ENCODE measurements at regions not wholly inside any gene's neighbourhood (a gene's known extent, or its start where the extent isn't known, plus 50 kb on each side); places are given as distances from the start of the nearest gene placed in this dataset.

DNA sequence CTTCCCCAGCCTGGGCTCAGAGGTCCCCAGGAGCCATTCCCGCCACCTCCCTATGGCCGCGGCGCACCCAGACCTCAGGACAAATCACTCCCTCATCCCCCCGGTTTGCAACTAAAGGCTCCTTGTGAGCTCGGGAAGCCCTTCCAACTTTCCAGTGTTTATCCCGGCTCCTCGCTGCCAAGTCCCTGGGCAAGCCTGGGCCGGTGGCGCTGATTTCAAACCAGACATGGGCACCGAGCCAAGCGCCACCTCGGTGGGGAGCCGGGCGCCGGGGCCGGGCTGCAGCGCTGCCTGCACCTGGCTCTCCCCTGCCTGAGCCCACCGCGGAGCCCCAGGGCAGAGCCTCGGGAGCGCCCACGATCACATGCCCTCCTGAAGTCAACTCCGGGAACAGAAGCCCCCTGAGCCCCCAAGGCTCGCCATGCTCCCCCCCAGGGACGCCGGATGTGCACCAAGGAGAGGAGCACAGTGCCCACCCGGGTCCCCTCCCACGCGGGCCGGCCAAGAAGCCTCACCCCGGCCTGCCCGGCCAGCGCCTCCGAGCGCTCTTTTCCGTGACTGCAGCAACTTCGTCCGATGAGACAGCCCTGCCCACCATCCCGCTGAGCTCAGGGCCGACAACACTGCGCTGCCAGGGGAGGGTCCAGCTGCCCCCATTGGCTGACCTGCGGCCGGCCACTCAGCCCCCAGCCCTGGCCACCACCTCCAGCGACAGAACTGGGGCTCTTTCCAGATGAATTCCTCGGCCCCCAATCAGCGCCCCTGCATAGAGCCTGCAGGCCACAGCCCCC, 50.0 kb downstream of the NCOR2 start:
- peak; percentile 56 for DNase-seq (ENCODE audit: low read depth)
- peak overlapping the region; percentile 56 for H3K4me3 ChIP-seq (replicated peaks; ENCODE audit: low read depth, low read length)
- TF ChIP-seq, protein P1, sequence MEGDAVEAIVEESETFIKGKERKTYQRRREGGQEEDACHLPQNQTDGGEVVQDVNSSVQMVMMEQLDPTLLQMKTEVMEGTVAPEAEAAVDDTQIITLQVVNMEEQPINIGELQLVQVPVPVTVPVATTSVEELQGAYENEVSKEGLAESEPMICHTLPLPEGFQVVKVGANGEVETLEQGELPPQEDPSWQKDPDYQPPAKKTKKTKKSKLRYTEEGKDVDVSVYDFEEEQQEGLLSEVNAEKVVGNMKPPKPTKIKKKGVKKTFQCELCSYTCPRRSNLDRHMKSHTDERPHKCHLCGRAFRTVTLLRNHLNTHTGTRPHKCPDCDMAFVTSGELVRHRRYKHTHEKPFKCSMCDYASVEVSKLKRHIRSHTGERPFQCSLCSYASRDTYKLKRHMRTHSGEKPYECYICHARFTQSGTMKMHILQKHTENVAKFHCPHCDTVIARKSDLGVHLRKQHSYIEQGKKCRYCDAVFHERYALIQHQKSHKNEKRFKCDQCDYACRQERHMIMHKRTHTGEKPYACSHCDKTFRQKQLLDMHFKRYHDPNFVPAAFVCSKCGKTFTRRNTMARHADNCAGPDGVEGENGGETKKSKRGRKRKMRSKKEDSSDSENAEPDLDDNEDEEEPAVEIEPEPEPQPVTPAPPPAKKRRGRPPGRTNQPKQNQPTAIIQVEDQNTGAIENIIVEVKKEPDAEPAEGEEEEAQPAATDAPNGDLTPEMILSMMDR (IDR thresholded peaks at IDR 0.05; ENCODE audit: low read length, missing control alignments), result no peak

DNA sequence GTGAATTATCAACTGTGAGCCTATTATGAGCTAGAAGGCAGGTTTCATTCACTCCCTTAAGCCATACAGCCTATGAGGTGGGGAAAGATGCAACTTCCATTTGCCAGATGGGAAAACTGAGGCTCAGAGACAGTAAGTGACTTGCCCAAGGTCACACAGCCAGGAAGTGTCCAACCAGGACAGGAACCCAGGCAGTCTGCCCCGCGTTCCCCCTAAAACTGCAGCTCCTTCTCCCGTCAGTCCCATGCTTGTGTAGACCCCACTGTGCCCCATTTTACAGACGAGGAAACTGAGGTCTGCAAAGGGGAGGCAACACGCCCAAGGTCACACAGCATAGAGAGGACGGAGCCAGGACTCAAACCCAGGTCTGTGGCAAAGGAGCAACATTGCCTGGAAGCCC, 50.6 kb downstream of the NCOR2 start:
- TF ChIP-seq, protein P1 (IDR thresholded peaks at IDR 0.05; ENCODE audit: low read length, missing control alignments), result no peak
- DNase-seq (ENCODE audit: low read depth), result no peak
- H3K4me3 ChIP-seq (replicated peaks; ENCODE audit: low read depth, low read length), result peak overlapping the region; percentile 56

DNA sequence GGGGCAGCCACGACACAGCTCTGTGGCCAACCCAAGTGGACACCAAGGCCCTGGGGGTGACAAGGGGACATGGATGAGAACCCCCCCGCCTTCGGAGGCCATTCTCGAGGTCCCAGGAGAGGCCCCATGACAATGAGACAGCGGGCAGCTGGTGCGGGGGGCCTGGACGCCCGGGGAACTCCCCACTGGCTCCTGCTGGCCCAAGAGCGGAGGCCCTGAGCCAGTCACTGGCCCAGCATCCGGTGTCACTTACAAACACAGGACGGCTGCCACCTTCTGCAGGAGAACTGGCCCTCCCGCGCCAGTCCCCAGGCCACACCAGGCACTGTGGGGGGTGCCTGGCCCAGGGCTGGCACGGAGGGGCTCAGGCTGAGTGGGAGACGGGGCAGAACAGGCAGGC, 51.4 kb downstream of the NCOR2 start:
- TF ChIP-seq, protein P1 (IDR thresholded peaks at IDR 0.05; ENCODE audit: low read length, missing control alignments), result no peak
- H3K4me3 ChIP-seq (replicated peaks; ENCODE audit: low read depth, low read length), result no peak overlapping the region
- DNase-seq (ENCODE audit: low read depth), result no peak

DNA sequence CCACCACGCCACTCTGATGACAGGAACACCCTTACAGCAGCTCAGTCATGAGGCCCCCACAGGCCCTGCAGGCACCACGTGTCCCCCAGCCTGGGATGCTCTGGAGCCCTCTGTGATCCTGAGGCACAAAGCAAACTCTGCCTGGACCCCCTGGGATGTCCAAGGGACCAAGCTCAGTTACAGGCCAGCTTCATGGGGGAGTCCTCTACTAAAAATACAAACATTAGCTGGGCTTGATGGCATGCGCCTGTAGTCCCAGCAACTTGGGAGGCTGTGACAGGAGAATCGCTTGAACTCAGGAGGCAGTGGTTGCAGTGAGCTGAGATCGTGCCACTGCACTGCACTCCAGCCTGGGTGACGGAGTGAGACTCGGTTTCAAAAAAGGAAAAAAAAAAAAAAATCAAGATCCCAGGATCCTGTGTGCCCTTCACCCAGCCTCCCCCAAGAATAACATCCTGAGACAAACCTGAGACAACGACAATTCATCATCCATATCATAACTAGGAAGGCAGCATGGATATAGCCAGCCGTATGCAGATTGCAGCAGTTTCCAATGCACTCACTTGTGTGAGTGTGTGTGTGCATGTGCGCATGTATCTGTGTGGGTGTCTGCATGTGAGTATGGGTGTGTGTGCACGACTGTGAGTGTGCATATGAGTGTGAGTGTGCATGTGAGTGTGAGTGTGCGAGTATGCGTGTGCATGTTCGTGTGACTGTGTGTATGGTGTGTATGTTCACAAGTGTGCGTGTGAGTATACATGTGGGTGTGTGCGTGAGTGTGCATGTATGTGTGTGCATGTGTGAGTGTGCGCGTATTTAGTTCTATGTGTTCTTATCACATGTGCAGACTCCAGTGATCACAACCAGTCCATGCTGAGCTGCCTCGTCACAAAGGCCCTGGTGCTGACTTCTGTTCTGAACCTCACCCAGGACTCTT, 52.1 kb downstream of the NCOR2 start:
- TF ChIP-seq, protein P1 (IDR thresholded peaks at IDR 0.05; ENCODE audit: low read length, missing control alignments), result no peak
- no peak overlapping the region for H3K4me3 ChIP-seq (replicated peaks; ENCODE audit: low read depth, low read length)
- DNase-seq (ENCODE audit: low read depth), result no peak

DNA sequence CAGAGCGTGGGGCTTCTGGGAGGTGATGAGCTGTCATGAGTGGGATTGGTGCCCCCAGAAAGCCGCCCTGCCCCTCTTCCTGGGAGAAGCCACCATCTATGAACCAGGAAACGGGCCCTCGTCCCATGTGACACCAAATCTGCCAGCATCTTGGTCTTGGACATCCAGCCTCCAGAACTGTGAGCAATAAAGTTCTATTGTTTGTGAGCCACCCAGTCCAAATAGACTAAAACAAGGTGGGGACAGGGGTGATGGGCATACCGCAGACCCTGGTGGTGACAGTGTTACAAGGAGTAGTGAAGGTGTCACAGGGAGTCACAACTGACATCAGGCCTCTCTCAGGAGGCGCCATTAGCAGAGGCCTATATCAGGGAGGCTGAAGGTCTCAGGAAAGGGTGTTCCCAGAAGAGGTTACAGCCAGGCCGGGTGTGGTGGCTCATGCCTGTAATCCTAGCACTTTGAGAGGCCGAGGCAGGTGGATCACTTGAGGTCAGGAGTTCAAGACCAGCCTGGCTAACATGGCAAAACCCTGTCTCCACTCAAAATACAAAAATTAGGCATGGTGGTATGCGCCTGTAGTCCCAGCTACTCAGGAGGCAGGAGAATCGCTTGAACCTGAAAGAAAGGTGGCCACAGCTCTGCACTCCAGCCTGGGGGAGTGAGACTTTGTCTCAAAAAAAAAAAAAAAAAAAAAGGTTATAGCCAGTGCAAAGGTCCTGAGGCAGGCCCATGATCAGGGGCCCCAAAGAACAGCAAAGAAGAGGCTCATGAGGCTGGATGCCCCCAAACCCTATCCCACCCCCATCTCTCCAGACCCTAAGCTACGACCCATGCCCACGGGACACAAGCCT, 53.0 kb downstream of the NCOR2 start:
- no peak for DNase-seq (ENCODE audit: low read depth)
- TF ChIP-seq, protein P1 (IDR thresholded peaks at IDR 0.05; ENCODE audit: low read length, missing control alignments), result no peak

DNA sequence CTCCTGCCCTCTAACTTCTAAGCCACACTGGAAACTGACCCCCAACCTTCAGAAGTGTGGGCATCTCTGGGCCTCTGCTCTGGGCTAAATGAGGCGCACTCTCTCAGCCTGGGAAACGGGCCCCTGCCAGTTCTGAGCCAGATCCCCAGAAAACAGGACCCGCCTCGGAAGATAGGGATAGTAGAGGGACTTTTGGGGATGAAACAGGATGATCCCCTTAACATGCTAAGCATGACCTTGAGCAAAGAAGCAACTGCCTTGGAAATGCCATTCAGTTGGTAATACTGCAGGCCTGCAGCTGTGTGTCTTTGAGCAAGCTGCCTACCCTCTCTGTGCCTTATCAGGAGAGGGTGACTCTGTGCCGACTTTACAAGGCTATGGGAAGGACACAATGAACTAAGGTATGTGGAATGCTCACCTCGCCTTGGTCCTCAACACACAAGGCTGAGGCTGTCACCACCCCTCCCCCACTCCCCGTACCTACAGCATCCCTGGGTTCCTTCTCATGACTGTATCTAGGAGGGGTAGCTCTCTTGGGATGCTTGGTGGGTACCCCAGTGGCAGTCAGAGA, 54.0 kb downstream of the NCOR2 start:
- no peak overlapping the region for H3K4me3 ChIP-seq (replicated peaks; ENCODE audit: low read depth, low read length)
- no peak for DNase-seq (ENCODE audit: low read depth)

More for the DNA sequence above, 53.0 kb downstream of the NCOR2 start:
- H3K4me3 ChIP-seq (replicated peaks; ENCODE audit: low read depth, low read length), result no peak overlapping the region

More for the DNA sequence above, 54.0 kb downstream of the NCOR2 start:
- TF ChIP-seq, protein P1 (IDR thresholded peaks at IDR 0.05; ENCODE audit: low read length, missing control alignments), result no peak

All from fibroblast of pulmonary artery (primary cell).